Keratinocyte (primary cell): ENCODE measurements at regions not wholly inside any gene's neighbourhood (a gene's known extent, or its start where the extent isn't known, plus 50 kb on each side); places are given as distances from the start of the nearest gene placed in this dataset.

Experiments used
- DNase-seq: peaks from one replicate; pipeline ENCODE4 v3.0.0-alpha.2; 2011; ENCODE audit warnings: low read depth, missing footprints, low spot score
- FAIRE-seq: peaks from 2 replicates; lab custom pipeline; 2011; peaks lifted over from hg19 to GRCh38; lab: Jason Lieb, UNC
- H2AFZ ChIP-seq: 2 replicates; pipeline ENCODE4 v1.6.0; 2012; ENCODE audit warnings: low read length, control low read depth, inconsistent platforms; ENCODE audit not compliant: control insufficient read depth
- H3K27ac ChIP-seq: 2 replicates; pipeline ENCODE4 v1.5.1; 2011; ENCODE audit warnings: low read length; ENCODE audit not compliant: control insufficient read depth, insufficient read depth
- H3K27me3 ChIP-seq: 3 replicates; pipeline ENCODE4 v1.6.0; 2011; ENCODE audit warnings: low read length; ENCODE audit not compliant: control insufficient read depth, insufficient read depth; ENCODE audit errors: extremely low read depth
- H3K36me3 ChIP-seq, 2 experiments: 2 replicates in 1 of 2; 3 replicates in 1 of 2; pipeline ENCODE4 v1.5.1; 2011; ENCODE audit warnings: low read length in 2 of 2, mild to moderate bottlenecking in 1 of 2; ENCODE audit not compliant: control insufficient read depth in 2 of 2, insufficient read depth in 2 of 2; ENCODE audit errors: extremely low read depth in 1 of 2
- H3K4me1 ChIP-seq: 3 replicates; pipeline ENCODE4 v1.5.1; 2011; ENCODE audit warnings: low read length; ENCODE audit not compliant: control insufficient read depth, insufficient read depth; ENCODE audit errors: extremely low read depth
- H3K4me2 ChIP-seq: 3 replicates; pipeline ENCODE4 v1.6.0; 2011; ENCODE audit warnings: low read depth, low read length; ENCODE audit not compliant: control insufficient read depth, insufficient read depth; ENCODE audit errors: extremely low read depth
- H3K4me3 ChIP-seq, 3 experiments: fragments of 200-600 bp in 1 of 3; sonication (generic) in 1 of 3; 2 replicates in 2 of 3; 3 replicates in 1 of 3; pipeline ENCODE4 v1.5.1; 2011 to 2016; ENCODE audit warnings: low read length in 3 of 3, mild to moderate bottlenecking in 3 of 3, control low read depth in 2 of 3, inconsistent platforms in 1 of 3, low read depth in 1 of 3, mixed read lengths in 1 of 3, mixed run types in 1 of 3, moderate library complexity in 1 of 3; ENCODE audit not compliant: control insufficient read depth in 2 of 3, insufficient read depth in 2 of 3; ENCODE audit errors: extremely low read depth in 1 of 3
- H3K79me2 ChIP-seq: 2 replicates; pipeline ENCODE4 v1.6.0; 2012; ENCODE audit warnings: low read length; ENCODE audit not compliant: control insufficient read depth, insufficient read depth
- H3K9ac ChIP-seq: 3 replicates; pipeline ENCODE4 v1.6.0; 2011; ENCODE audit warnings: low read length; ENCODE audit not compliant: control insufficient read depth, insufficient read depth; ENCODE audit errors: extremely low read depth
- H3K9me1 ChIP-seq: 3 replicates; pipeline ENCODE4 v1.6.0; 2011; ENCODE audit warnings: low read length; ENCODE audit not compliant: control insufficient read depth, insufficient read depth; ENCODE audit errors: extremely low read depth
- H3K9me3 ChIP-seq: 2 replicates; pipeline ENCODE4 v1.5.1; 2012; ENCODE audit warnings: low read depth, low read length; ENCODE audit not compliant: control insufficient read depth
- H4K20me1 ChIP-seq: 3 replicates; pipeline ENCODE4 v1.6.0; 2011; ENCODE audit warnings: low read length; ENCODE audit not compliant: control insufficient read depth, insufficient read depth; ENCODE audit errors: extremely low read depth
- CTCF ChIP-seq, 3 experiments: IDR thresholded peaks in 1 of 3; conservative IDR thresholded peaks in 1 of 3; optimal IDR thresholded peaks in 1 of 3; 2 replicates in 2 of 3; 3 replicates in 1 of 3; pipeline versions ENCODE3 to v1.5.1; 2011; ENCODE audit warnings: low read length in 3 of 3, mild to moderate bottlenecking in 3 of 3, moderate library complexity in 2 of 3, control low read depth in 1 of 3, inconsistent platforms in 1 of 3; ENCODE audit not compliant: insufficient read depth in 2 of 3; ENCODE audit errors: extremely low read depth in 1 of 3
- EZH2 ChIP-seq: IDR thresholded peaks from one replicate; pipeline ENCODE4 v1.6.1; 2012; ENCODE audit warnings: inconsistent platforms, mild to moderate bottlenecking, low read length, moderate library complexity
- dilution Hi-C: fragments of 300-500 bp; cut with MboI; formaldehyde crosslinking; loops from one replicate; pipeline ENCODE4 v1.7.0; 2020; ENCODE audit warnings: low sequenced_read_pairs; ENCODE audit not compliant: extremely low pct_ligation_motif_present

- Histone ChIP-seq H3K79me2 (no peaks in the 10 kb centered on the region), H3K9me3 (no peaks in the 10 kb centered on the region), H2AFZ (no peak overlapping the region), H3K9ac (no peak overlapping the region), H3K9me1 (no peaks in the 10 kb centered on the region), H3K27ac (no peak overlapping the region), H3K4me1 (no peaks in the 10 kb centered on the region), H3K4me2 (no peak overlapping the region), H3K4me3 (no peak overlapping the region), H3K27me3 (no peaks in the 10 kb centered on the region), H4K20me1 (no peaks in the 10 kb centered on the region), H3K36me3 (no peaks in the 10 kb centered on the region)
- no peak for TF ChIP-seq EZH2
- TF ChIP-seq CTCF (optimal IDR thresholded peaks at IDR 0.05 in 1 of 3, IDR thresholded peaks at IDR 0.05 in 1 of 3, conservative IDR thresholded peaks at IDR 0.05 in 1 of 3; ENCODE audit: extremely low read depth in 1 of 3, insufficient read depth in 2 of 3, low read length in 3 of 3): no peak
- DNase-seq: no peak
- dilution Hi-C loops: no loop called here
- no peak for FAIRE-seq
Observed at GRCh38 chr13:73832825-73833224, 301.4 kb downstream of the KLF12 start.

- H3K9ac ChIP-seq: no peak overlapping the region
- dilution Hi-C loops: no loop called here
- H3K4me2 ChIP-seq: no peak overlapping the region
Observed at GRCh38 chr13:73832128-73832588, 302.0 kb downstream of the KLF12 start.

More at GRCh38 chr13:73832128-73832588, 302.0 kb downstream of the KLF12 start:
- Histone ChIP-seq H3K9me1 (no peaks in the 10 kb centered on the region), H3K4me3 (no peak overlapping the region), H3K36me3 (no peaks in the 10 kb centered on the region), H3K4me1 (no peaks in the 10 kb centered on the region), H3K27me3 (no peaks in the 10 kb centered on the region), H2AFZ (no peak overlapping the region), H4K20me1 (no peaks in the 10 kb centered on the region), H3K9me3 (no peaks in the 10 kb centered on the region), H3K79me2 (no peaks in the 10 kb centered on the region), H3K27ac (no peak overlapping the region)
- TF ChIP-seq EZH2 (no peak), CTCF (optimal IDR thresholded peaks at IDR 0.05 in 1 of 3, IDR thresholded peaks at IDR 0.05 in 1 of 3, conservative IDR thresholded peaks at IDR 0.05 in 1 of 3; ENCODE audit: extremely low read depth in 1 of 3, insufficient read depth in 2 of 3, low read length in 3 of 3) (no peak)
- FAIRE-seq (no peak), DNase-seq (no peak)
